C4-2B (cell line): ENCODE measurements at regions not wholly inside any gene's neighbourhood (a gene's known extent, or its start where the extent isn't known, plus 50 kb on each side); places are given as distances from the start of the nearest gene placed in this dataset.

ENCODE experiments used
- H3K27ac ChIP-seq: fragments of 450-650 bp; 2 replicates; pipeline ENCODE4 v1.5.1; 2017
- ZFX ChIP-seq: fragments of 450-650 bp; IDR thresholded peaks from 2 replicates; pipeline ENCODE4 v1.6.1; 2017
- TF ChIP-seq, protein P1 (sequence below): fragments of 450-650 bp; conservative IDR thresholded peaks from 2 replicates; pipeline ENCODE4 v1.5.1; 2017; ENCODE audit warnings: mild to moderate bottlenecking

DNA sequence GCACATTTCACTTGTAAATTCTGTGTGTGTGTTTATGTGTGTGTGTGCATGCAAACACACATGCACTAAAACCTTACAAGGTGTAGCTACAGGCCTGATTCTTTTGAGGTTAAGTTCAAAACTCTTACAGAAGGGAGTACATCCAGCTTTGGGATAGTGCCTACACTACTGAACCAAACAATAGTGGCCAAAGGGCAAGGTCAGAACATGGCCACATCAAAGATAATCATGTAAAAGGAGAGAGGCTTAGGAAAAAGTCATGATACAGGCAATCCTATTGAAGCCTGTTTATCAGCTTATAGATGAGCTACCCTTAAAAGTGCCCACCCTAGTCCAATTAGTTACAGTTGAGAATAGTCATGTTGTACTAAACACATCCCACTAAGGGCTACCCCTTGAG is 139.6 kb downstream of the IDS start:
- TF ChIP-seq, protein P1, sequence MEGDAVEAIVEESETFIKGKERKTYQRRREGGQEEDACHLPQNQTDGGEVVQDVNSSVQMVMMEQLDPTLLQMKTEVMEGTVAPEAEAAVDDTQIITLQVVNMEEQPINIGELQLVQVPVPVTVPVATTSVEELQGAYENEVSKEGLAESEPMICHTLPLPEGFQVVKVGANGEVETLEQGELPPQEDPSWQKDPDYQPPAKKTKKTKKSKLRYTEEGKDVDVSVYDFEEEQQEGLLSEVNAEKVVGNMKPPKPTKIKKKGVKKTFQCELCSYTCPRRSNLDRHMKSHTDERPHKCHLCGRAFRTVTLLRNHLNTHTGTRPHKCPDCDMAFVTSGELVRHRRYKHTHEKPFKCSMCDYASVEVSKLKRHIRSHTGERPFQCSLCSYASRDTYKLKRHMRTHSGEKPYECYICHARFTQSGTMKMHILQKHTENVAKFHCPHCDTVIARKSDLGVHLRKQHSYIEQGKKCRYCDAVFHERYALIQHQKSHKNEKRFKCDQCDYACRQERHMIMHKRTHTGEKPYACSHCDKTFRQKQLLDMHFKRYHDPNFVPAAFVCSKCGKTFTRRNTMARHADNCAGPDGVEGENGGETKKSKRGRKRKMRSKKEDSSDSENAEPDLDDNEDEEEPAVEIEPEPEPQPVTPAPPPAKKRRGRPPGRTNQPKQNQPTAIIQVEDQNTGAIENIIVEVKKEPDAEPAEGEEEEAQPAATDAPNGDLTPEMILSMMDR: no peak
- no peak for TF ChIP-seq ZFX
- H3K27ac ChIP-seq: no peak overlapping the region

DNA sequence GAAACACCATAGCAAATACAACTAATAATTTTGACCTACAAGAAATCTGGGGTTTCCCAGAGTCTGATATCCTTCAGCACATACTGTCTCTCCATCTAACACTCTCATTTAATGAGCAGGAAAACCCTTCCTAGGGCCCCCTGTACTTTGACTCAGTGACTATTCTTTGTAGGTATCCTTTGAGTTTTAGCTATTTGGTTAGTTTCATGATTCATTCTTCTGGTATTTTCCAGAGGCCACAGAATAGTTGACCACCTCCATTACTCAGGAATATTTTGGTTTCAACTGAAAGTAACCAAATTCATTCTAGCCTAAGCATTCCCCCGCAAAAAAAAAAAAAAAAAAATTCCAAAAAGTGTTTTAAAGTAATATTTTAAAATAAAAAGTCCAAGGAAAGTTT is 140.0 kb downstream of the IDS start:
- H3K27ac ChIP-seq: no peak overlapping the region

DNA sequence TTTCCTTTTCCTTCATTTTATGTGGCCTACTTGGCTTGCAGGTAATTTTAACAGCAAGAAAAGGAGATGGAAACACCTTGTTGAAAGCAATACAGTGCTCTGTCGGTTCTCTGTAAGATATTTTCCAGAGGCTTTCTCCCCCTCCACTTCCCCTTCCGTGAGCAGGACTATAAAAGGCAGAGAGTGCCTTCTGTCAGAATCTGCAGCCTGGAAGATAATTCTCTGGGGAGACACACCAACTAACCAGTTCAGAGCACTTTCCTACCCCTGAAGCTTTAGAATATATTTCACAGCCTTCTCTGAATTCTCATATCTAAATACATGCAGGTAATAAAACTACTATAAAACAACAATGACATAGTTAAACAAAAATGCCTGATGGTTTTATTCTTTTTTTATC is 141.1 kb downstream of the IDS start:
- no peak overlapping the region for H3K27ac ChIP-seq
- TF ChIP-seq ZFX: no peak
- TF ChIP-seq, protein P1: no peak

More for the DNA sequence above, 140.0 kb downstream of the IDS start:
- no peak for TF ChIP-seq ZFX
- TF ChIP-seq, protein P1: no peak

DNA sequence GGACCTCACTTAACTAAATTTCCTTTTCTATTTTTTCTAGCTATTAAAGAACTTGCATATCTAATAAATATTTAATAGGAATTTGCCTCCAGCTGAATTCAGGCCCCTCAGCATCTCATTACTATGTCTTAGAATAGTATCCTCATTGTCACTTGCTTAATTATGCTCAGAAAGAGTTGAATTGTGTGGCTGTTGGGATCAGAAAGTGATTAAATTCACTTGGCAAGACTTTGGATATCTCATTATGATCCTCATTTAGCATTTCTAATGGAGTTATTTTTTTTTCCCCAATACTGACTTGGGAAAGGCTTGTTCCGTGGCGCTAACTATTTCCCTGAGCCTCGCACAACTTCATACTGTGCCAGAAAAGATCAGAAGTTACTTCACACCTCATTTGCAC is 158.8 kb downstream of the IDS start:
- no peak overlapping the region for H3K27ac ChIP-seq
- no peak for TF ChIP-seq ZFX
- TF ChIP-seq, protein P1: no peak

DNA sequence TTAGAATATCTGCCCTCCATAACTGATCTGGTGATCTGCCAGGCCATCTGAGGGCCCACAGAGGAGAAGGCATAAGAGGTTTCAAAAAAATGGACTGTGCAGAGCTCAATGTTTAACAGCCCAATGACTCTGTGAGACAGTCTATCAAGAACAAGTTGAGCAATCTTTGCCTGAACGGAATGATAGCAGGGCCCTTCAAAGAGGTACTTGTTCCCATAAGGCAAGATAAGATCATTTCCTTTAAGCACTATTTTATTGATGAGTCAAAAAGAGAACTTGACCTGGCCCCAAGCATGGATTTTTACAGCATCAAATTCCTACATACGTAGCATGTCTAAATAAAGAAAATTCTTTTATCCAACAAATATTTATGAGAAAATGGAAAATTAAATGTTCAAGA is 182.8 kb downstream of the IDS start:
- no peak overlapping the region for H3K27ac ChIP-seq
- TF ChIP-seq, protein P1: no peak
- TF ChIP-seq ZFX: no peak

DNA sequence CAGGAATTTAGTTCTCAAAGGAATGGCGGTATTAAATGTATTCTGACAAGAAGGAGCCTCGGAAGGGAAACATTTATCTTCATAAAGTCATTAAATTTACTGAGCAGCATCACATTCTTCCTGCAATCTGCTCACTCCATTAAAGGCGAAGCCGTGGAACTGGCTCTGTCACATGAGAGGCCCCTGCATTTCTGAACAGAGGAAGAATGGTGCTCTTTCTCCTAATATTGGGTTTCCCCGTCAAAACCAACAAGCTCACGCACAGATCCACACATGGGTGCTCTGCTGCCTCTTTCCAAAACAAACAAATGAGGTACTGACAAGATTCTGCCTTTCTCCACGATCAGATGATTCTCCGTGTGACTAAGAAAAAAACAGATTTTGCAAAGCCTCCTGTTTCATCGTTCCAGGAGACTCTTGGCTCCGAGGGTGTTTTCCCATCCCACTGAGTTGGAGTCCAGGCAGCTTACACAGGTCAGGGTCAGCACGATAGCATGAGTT is 191.2 kb downstream of the IDS start:
- no peak for TF ChIP-seq ZFX
- TF ChIP-seq, protein P1: no peak
- no peak overlapping the region for H3K27ac ChIP-seq

DNA sequence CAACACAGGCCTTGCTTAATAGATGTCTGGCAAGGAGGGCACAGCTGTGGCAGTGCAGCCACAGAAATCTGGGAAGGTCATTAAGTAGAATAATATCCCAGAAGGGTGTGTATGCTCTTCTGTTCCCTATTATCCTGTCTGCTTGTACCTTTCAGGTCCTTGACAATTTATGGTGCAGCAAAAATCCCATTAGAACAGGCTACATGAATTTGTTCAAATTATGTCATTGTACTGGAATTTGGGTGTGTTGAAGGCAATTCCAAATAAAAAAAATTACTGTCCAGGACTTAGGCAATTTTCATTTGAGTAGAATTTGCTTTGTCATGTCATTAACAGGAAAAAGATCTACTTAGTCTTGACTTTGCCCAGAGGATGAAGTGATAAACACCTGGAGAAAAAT is 192.1 kb downstream of the IDS start:
- TF ChIP-seq, protein P1: no peak
- no peak for TF ChIP-seq ZFX
- no peak overlapping the region for H3K27ac ChIP-seq
